Mononuclear cell (primary cell): ENCODE measurements at regions not wholly inside any gene's neighbourhood (a gene's known extent, or its start where the extent isn't known, plus 50 kb on each side); places are given as distances from the start of the nearest gene placed in this dataset.

ENCODE experiments used
- H3K27me3 ChIP-seq: 2 replicates; pipeline ENCODE4 v1.6.0; 2011; ENCODE audit warnings: low read length, control low read depth; ENCODE audit not compliant: insufficient read depth
- H3K4me1 ChIP-seq: 2 replicates; pipeline ENCODE4 v1.5.1; 2011; ENCODE audit warnings: mild to moderate bottlenecking, low read length, control low read depth; ENCODE audit not compliant: insufficient read depth
- H3K4me3 ChIP-seq: 2 replicates; pipeline ENCODE4 v1.5.1; 2011; ENCODE audit warnings: mild to moderate bottlenecking, low read length, moderate library complexity
- H3K9me3 ChIP-seq: 2 replicates; pipeline ENCODE4 v1.5.1; 2011; ENCODE audit warnings: low read depth, mild to moderate bottlenecking, control low read depth, low read length

DNA sequence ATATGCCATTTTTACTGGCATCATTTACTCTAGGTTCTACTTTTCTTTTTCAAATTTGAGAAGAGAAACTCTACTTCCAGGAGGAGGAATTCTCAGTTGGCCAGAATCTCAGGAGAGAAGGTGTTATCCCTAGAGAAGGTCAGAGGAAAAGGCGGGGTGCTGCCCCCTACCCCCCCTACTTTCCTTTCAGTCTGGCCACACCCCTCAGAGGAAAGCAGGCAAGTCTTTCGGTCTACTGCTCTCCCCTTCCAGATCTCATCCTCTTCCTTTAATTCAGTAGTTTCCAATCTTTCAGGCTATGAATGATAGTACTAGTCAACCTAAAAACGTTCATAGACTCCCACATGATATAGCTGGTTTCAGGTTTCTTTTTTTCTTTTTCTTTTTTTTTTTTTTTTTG is 366.5 kb upstream of the TBL1XR1 start:
- H3K4me3 ChIP-seq = no peak overlapping the region
- no peaks in the 10 kb centered on the region for H3K9me3 ChIP-seq
- no peaks in the 10 kb centered on the region for H3K4me1 ChIP-seq
- H3K27me3 ChIP-seq = no peaks in the 10 kb centered on the region

GRCh38 chr3:177565981-177566380 is 368.7 kb upstream of the TBL1XR1 start:
- no peaks in the 10 kb centered on the region for H3K27me3 ChIP-seq
- no peaks in the 10 kb centered on the region for H3K9me3 ChIP-seq
- peaks cover 9% of the 10 kb centered on the region for H3K4me1 ChIP-seq
- no peak overlapping the region for H3K4me3 ChIP-seq

- no peaks in the 10 kb centered on the region for H3K27me3 ChIP-seq
- no peak overlapping the region for H3K4me3 ChIP-seq
- H3K4me1 ChIP-seq = peaks cover 9% of the 10 kb centered on the region
- no peaks in the 10 kb centered on the region for H3K9me3 ChIP-seq
Measured at GRCh38 chr3:177567833-177568232, 370.6 kb upstream of the TBL1XR1 start.

DNA sequence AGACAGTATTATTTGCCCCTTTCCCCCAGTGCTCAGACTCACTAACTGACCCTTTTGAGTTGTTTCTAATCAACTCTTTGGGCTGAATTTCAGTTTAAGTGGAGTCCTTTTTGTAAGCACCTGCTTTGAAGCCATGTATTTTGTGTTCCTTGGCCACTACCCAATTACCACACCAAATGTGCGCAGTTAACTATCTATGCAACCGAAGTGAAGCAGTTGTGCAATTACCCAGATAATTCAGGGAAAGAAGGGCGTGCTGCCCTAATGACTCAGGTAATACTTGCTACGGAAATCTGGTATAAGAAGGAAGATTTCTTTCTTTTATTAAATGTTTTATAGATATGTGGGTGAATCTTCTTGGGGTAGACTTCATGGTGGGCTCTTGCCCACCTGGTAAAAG is 371.9 kb upstream of the TBL1XR1 start:
- no peak overlapping the region for H3K4me3 ChIP-seq
- H3K4me1 ChIP-seq = peaks cover 9% of the 10 kb centered on the region
- no peaks in the 10 kb centered on the region for H3K27me3 ChIP-seq
- H3K9me3 ChIP-seq = no peaks in the 10 kb centered on the region

- Histone ChIP-seq H3K9me3 (no peaks in the 10 kb centered on the region), H3K27me3 (no peaks in the 10 kb centered on the region), H3K4me3 (no peak overlapping the region), H3K4me1 (peaks cover 9% of the 10 kb centered on the region)
Measured at GRCh38 chr3:177569875-177570657, 372.8 kb upstream of the TBL1XR1 start.

- H3K4me1 ChIP-seq = peaks cover 9% of the 10 kb centered on the region
- H3K4me3 ChIP-seq = no peak overlapping the region
- H3K27me3 ChIP-seq = no peaks in the 10 kb centered on the region
- H3K9me3 ChIP-seq = no peaks in the 10 kb centered on the region
Measured at GRCh38 chr3:177571271-177571943, 374.1 kb upstream of the TBL1XR1 start.

DNA sequence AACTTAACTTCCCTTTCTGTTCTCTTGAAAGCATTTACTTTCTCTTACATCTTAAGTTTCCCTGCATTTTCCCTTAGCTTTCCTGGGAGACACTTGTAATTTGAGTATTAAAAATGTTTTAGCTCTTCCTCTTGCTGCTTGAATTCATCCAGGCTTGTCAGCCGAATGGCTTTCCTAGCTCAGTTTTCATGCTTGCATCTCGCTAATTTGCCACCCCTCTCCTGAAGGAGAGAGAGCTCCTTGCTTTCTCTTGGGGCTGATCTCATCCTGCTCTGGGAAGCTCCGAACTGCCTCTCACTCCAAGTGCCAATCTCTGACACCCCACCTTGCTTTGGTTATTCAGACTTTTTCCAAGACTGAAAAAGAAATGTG is 374.6 kb upstream of the TBL1XR1 start:
- Histone ChIP-seq H3K4me3 (no peak overlapping the region), H3K27me3 (no peaks in the 10 kb centered on the region)

GRCh38 chr3:177574222-177574856 is 377.1 kb upstream of the TBL1XR1 start:
- Histone ChIP-seq H3K9me3 (no peaks in the 10 kb centered on the region), H3K27me3 (no peaks in the 10 kb centered on the region), H3K4me1 (peaks cover 9% of the 10 kb centered on the region), H3K4me3 (no peak overlapping the region)

More for the DNA sequence above, 374.6 kb upstream of the TBL1XR1 start:
- no peaks in the 10 kb centered on the region for H3K9me3 ChIP-seq
- H3K4me1 ChIP-seq = peaks cover 9% of the 10 kb centered on the region

GRCh38 chr3:177576746-177577145 is 379.5 kb upstream of the TBL1XR1 start:
- no peaks in the 10 kb centered on the region for H3K9me3 ChIP-seq
- no peaks in the 10 kb centered on the region for H3K4me1 ChIP-seq
- H3K27me3 ChIP-seq = no peaks in the 10 kb centered on the region
- H3K4me3 ChIP-seq = no peak overlapping the region

DNA sequence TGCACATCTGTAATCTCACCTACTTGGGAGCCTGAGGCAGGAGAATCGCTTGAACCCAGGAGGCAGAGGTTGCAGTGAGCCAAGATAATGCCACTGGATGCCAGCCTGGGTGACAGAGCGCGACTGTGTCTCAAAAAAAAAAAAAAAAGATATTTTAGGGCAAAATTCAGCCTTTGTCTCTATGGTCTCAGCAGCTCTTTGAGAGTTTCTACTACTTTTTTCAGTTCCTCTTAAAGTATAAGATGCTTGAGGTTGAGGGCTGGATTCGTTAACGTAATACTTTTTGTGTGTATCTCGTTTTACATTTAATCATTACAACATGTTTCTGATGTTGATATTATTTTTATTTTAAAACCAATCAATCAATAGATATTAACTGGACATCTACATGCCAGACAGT is 381.2 kb upstream of the TBL1XR1 start:
- no peaks in the 10 kb centered on the region for H3K27me3 ChIP-seq
- H3K4me1 ChIP-seq = no peaks in the 10 kb centered on the region
- no peak overlapping the region for H3K4me3 ChIP-seq
- H3K9me3 ChIP-seq = no peaks in the 10 kb centered on the region

GRCh38 chr3:177579419-177579818 is 382.1 kb upstream of the TBL1XR1 start:
- Histone ChIP-seq H3K4me1 (no peaks in the 10 kb centered on the region), H3K4me3 (no peak overlapping the region), H3K27me3 (no peaks in the 10 kb centered on the region), H3K9me3 (no peaks in the 10 kb centered on the region)

GRCh38 chr3:177580437-177580836 is 383.2 kb upstream of the TBL1XR1 start:
- no peaks in the 10 kb centered on the region for H3K4me1 ChIP-seq
- H3K9me3 ChIP-seq = no peaks in the 10 kb centered on the region
- no peaks in the 10 kb centered on the region for H3K27me3 ChIP-seq
- H3K4me3 ChIP-seq = no peak overlapping the region

GRCh38 chr3:177585271-177585670 is 388.0 kb upstream of the TBL1XR1 start:
- H3K4me1 ChIP-seq = peaks cover 5% of the 10 kb centered on the region
- no peak overlapping the region for H3K4me3 ChIP-seq
- no peaks in the 10 kb centered on the region for H3K9me3 ChIP-seq
- H3K27me3 ChIP-seq = no peaks in the 10 kb centered on the region

GRCh38 chr3:177589041-177589650 is 391.9 kb upstream of the TBL1XR1 start:
- Histone ChIP-seq H3K27me3 (no peaks in the 10 kb centered on the region), H3K9me3 (no peaks in the 10 kb centered on the region), H3K4me3 (no peak overlapping the region), H3K4me1 (peaks cover 22% of the 10 kb centered on the region)

DNA sequence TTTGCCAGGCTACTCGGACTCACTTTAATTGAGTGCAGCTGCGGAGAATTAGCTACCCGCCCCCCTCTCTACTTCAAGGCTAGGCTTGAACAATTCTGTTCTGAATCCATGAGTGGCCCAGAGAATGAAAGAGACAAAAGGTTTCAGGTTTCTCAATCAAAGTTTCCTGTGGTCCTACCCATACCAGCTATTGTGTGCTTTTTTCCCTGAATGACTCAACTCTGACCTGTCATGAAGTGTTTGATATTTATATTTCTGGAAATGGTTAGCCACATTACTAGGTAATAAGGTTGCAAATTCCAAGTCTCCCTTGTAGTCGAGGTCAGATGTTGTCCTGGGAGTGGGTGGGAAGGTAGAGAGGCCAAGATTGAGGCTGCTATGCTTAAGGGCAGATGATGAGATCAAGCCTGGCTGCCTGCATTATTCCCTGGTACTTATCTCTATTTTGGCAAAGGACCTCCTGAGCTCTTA is 392.7 kb upstream of the TBL1XR1 start:
- peaks cover 23% of the 10 kb centered on the region for H3K4me1 ChIP-seq
- no peak overlapping the region for H3K4me3 ChIP-seq
- no peaks in the 10 kb centered on the region for H3K27me3 ChIP-seq
- no peaks in the 10 kb centered on the region for H3K9me3 ChIP-seq
